ENCODE measurements at regions not wholly inside any gene's neighbourhood (a gene's known extent, or its start where the extent isn't known, plus 50 kb on each side); places are given as distances from the start of the nearest gene placed in this dataset.

DNA sequence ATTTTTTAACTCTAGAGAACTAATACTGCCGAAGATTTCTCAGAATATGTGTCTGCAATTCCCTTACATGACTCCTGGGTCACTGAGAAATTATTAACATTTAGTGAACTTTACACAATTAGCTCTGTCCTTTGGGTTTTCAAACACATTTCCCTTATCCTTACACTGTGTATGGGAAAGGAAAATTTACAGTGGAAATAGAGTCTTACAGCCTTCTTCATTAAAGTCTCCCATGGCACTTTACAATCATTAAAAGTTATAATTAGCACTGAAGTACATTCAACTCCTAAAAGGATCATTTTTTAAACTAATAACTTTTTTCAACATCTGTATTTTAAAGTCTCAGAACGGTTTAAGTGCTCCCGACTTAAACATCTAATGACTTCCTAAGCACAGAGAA, 627.5 kb upstream of the TYRP1 start:
- in situ Hi-C loops (cut with MboI; ENCODE audit: low sequenced_read_pairs) = no loop called here

More for the DNA sequence above, 627.5 kb upstream of the TYRP1 start:
- Histone ChIP-seq H3K56ac (ENCODE audit: extremely low read depth, insufficient read depth, low read length) (no peak overlapping the region), H3K27ac (ENCODE audit: insufficient read depth, low read length) (no peak overlapping the region), H3K9ac (ENCODE audit: low read depth, low read length) (no peak overlapping the region), H3K4ac (ENCODE audit: low read depth, low read length) (no peak overlapping the region), H2BK20ac (ENCODE audit: low read depth, low read length) (no peak overlapping the region), H4K20me1 (ENCODE audit: insufficient read depth, low read length) (no peaks in the 10 kb centered on the region), H3K27me3 (ENCODE audit: control insufficient read depth, insufficient read depth, low read length) (no peaks in the 10 kb centered on the region), H3K4me1 (ENCODE audit: control insufficient read depth, insufficient read depth, low read length) (no peaks in the 10 kb centered on the region), H2BK120ac (ENCODE audit: low read depth, low read length) (no peak overlapping the region), H2BK15ac (ENCODE audit: low read depth, low read length) (no peak overlapping the region), H3K36me3 (ENCODE audit: control insufficient read depth, insufficient read depth, low read length) (no peaks in the 10 kb centered on the region), H2AK9ac (replicated peaks; ENCODE audit: low read depth, low read length, poor library complexity) (no peak overlapping the region), H4K5ac (ENCODE audit: low read depth, low read length) (no peak overlapping the region), H3K4me3 (ENCODE audit: insufficient read depth, low read depth, low read length) (no peak overlapping the region), H2AFZ (replicated peaks; ENCODE audit: low read length, poor library complexity) (no peak overlapping the region), H2BK5ac (ENCODE audit: low read depth, low read length, poor library complexity, severe bottlenecking) (no peak overlapping the region), H3K9me1 (ENCODE audit: insufficient read depth, low read length) (no peaks in the 10 kb centered on the region), H4K91ac (ENCODE audit: insufficient read depth, low read depth, low read length) (no peak overlapping the region), H3K23ac (ENCODE audit: low read depth, low read length) (no peak overlapping the region), H4K8ac (ENCODE audit: low read depth in 2 of 2, low read length in 2 of 2) (no peak overlapping the region), H3K18ac (ENCODE audit: low read depth, low read length) (no peak overlapping the region), H2AK5ac (ENCODE audit: low read depth, low read length) (no peak overlapping the region), H3K79me1 (ENCODE audit: low read depth in 1 of 2, low read length in 2 of 2) (no peaks in the 10 kb centered on the region), H3K9me3 (ENCODE audit: control insufficient read depth, insufficient read depth, low read length) (no peaks in the 10 kb centered on the region), H3K4me2 (ENCODE audit: low read depth, low read length) (no peak overlapping the region), H3K14ac (replicated peaks; ENCODE audit: low read depth, low read length) (no peak overlapping the region)
- dilution Hi-C loops (cut with HindIII; ENCODE audit: low sequenced_read_pairs, unreplicated experiment) = no loop called here
- intact Hi-C loops (cut with micrococcal nuclease) = no loop called here
- ChIA-PET POLR2A (ENCODE audit: unreplicated experiment) (no interaction called here), CTCF (no interaction called here)
- BruUV-seq (replicated peaks) = no TSS peak
- no CpG with 5 or more reads among the region's 3 CpGs for WGBS, 2 experiments (ENCODE audit: extremely low coverage in 2 of 2, insufficient read length in 1 of 2)
- no peak for TF ChIP-seq MAFK (IDR thresholded peaks at IDR 0.05; ENCODE audit: low read depth, low read length)
- TF ChIP-seq POLR2A (IDR thresholded peaks at IDR 0.05; ENCODE audit: low read depth, low read length) = no peak
- no peak for TF ChIP-seq MXI1 (IDR thresholded peaks at IDR 0.05; ENCODE audit: borderline replicate concordance, low read depth, low read length)
- no peak for TF ChIP-seq CEBPB (IDR thresholded peaks at IDR 0.05; ENCODE audit: low read depth, low read length)
- TF ChIP-seq, protein P1, sequence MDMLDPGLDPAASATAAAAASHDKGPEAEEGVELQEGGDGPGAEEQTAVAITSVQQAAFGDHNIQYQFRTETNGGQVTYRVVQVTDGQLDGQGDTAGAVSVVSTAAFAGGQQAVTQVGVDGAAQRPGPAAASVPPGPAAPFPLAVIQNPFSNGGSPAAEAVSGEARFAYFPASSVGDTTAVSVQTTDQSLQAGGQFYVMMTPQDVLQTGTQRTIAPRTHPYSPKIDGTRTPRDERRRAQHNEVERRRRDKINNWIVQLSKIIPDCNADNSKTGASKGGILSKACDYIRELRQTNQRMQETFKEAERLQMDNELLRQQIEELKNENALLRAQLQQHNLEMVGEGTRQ (IDR thresholded peaks at IDR 0.05; ENCODE audit: low read depth, low read length) = no peak
- no peak for TF ChIP-seq RFX5 (IDR thresholded peaks at IDR 0.05; ENCODE audit: low read depth, low read length)
- no peak for TF ChIP-seq RCOR1 (IDR thresholded peaks at IDR 0.05; ENCODE audit: insufficient replicate concordance, low read length)
- no peak for TF ChIP-seq FOS (IDR thresholded peaks at IDR 0.05; ENCODE audit: low read depth, low read length)
- TF ChIP-seq, protein P2, sequence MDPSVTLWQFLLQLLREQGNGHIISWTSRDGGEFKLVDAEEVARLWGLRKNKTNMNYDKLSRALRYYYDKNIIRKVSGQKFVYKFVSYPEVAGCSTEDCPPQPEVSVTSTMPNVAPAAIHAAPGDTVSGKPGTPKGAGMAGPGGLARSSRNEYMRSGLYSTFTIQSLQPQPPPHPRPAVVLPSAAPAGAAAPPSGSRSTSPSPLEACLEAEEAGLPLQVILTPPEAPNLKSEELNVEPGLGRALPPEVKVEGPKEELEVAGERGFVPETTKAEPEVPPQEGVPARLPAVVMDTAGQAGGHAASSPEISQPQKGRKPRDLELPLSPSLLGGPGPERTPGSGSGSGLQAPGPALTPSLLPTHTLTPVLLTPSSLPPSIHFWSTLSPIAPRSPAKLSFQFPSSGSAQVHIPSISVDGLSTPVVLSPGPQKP (IDR thresholded peaks at IDR 0.05; ENCODE audit: borderline replicate concordance, low read depth, low read length) = no peak
- TF ChIP-seq SMC3 (IDR thresholded peaks at IDR 0.05; ENCODE audit: low read depth, low read length) = no peak
- no peak for TF ChIP-seq BHLHE40 (IDR thresholded peaks at IDR 0.05; ENCODE audit: low read depth, low read length)
- TF ChIP-seq NFE2L2 (IDR thresholded peaks at IDR 0.05; ENCODE audit: low read depth, low read length) = no peak
- no peak for TF ChIP-seq RAD21 (IDR thresholded peaks at IDR 0.05; ENCODE audit: low read length)
- TF ChIP-seq CHD1 (IDR thresholded peaks at IDR 0.05; ENCODE audit: low read depth, low read length) = no peak
- no peak for DNase-seq
- ATAC-seq (ENCODE audit: low read depth) = no peak

Data from IMR-90 (cell line).